Peyer's patch (tissue), 4 donors: ENCODE measurements at regions not wholly inside any gene's neighbourhood (a gene's known extent, or its start where the extent isn't known, plus 50 kb on each side); places are given as distances from the start of the nearest gene placed in this dataset.
"Not testable (repeated sequence)": the region's sequence is repeated elsewhere in the genome, so short reads cannot be mapped to it uniquely, and the experiment has no call there.

Experiments used
- CTCF ChIP-seq, 6 experiments: fragments of 450-650 bp in 4 of 6; fragments of 200-600 bp in 2 of 6; sonication (generic) in 1 of 6; IDR thresholded peaks; one replicate each; pipeline ENCODE4 v1.5.1; 2017 to 2019; ENCODE audit warnings: antibody characterized with exemption in 6 of 6, mild to moderate bottlenecking in 3 of 6, moderate library complexity in 1 of 6
- POLR2A ChIP-seq, 2 donors: fragments of 450-650 bp; IDR thresholded peaks; one replicate each; pipeline ENCODE4 v1.5.1; 2017; ENCODE audit warnings: antibody characterized with exemption in 2 of 2, mild to moderate bottlenecking in 2 of 2, moderate library complexity in 2 of 2

GRCh38 chr5:58308384-58308783 is 151.5 kb downstream of the PLK2 start:
- not testable (repeated sequence) for TF ChIP-seq CTCF, POLR2A (IDR thresholded peaks at IDR 0.05)
